ENCODE measurements at regions not wholly inside any gene's neighbourhood (a gene's known extent, or its start where the extent isn't known, plus 50 kb on each side); places are given as distances from the start of the nearest gene placed in this dataset.

DNA sequence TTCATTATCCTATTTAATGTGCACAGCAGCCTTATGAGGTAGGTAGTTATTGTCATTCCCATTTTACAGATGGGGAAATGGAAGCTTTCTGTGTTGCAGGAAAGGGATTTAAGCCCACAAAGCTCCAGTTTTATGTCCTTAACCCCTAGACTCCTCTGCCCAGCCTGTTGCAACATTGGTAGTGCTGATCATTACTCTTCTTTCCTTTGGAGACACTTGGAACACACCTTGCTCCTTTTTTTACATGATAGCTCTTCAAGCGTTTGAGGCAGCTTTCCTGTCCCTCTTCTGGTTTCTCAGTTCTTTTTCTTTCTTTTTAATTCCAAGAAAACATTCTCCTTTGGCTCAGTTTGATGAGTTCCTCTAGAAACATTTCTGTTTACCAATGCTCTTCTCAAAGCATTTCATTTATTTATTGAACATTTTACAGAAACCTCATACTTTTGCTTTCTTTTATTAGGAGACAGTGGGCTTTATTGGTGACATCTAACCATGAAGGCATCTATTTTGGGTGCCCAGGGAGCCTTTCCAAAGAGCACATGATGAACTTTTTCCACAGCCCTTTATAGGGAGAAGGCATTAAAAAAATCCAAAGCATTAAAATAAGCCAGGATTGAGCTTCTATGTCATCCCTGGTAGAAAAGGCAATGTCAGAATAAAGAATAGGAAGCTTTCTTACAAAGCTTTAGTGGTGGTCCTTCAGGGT lies 218.0 kb downstream of the TMEM38B start:
- H3K27ac Mint-ChIP-seq (ENCODE audit: unreplicated experiment): no peak overlapping the region
- no peak for TF ChIP-seq CTCF (IDR thresholded peaks at IDR 0.05; ENCODE audit: partially characterized antibody, unreplicated experiment)
- H3K4me1 Mint-ChIP-seq (ENCODE audit: low read depth, unreplicated experiment): peaks cover 5% of the 10 kb centered on the region
- H3K4me3 Mint-ChIP-seq (ENCODE audit: unreplicated experiment): no peak overlapping the region
- DNase-seq: no peak
- H3K36me3 Mint-ChIP-seq (ENCODE audit: unreplicated experiment): no peaks in the 10 kb centered on the region
- no peaks in the 10 kb centered on the region for H3K27me3 Mint-ChIP-seq (ENCODE audit: unreplicated experiment)
- peaks cover 2% of the 10 kb centered on the region for H3K9me3 Mint-ChIP-seq (ENCODE audit: unreplicated experiment)

- H3K27ac Mint-ChIP-seq (ENCODE audit: unreplicated experiment): no peak overlapping the region
- peaks cover 5% of the 10 kb centered on the region for H3K4me1 Mint-ChIP-seq (ENCODE audit: low read depth, unreplicated experiment)
- H3K27me3 Mint-ChIP-seq (ENCODE audit: unreplicated experiment): no peaks in the 10 kb centered on the region
- no peak overlapping the region for H3K4me3 Mint-ChIP-seq (ENCODE audit: unreplicated experiment)
- no peak for DNase-seq
- H3K36me3 Mint-ChIP-seq (ENCODE audit: unreplicated experiment): no peaks in the 10 kb centered on the region
- H3K9me3 Mint-ChIP-seq (ENCODE audit: unreplicated experiment): peaks cover 2% of the 10 kb centered on the region
- TF ChIP-seq CTCF (IDR thresholded peaks at IDR 0.05; ENCODE audit: partially characterized antibody, unreplicated experiment): no peak
These were observed 218.6 kb downstream of the TMEM38B start for GRCh38 chr9:105912863-105913516.

DNA sequence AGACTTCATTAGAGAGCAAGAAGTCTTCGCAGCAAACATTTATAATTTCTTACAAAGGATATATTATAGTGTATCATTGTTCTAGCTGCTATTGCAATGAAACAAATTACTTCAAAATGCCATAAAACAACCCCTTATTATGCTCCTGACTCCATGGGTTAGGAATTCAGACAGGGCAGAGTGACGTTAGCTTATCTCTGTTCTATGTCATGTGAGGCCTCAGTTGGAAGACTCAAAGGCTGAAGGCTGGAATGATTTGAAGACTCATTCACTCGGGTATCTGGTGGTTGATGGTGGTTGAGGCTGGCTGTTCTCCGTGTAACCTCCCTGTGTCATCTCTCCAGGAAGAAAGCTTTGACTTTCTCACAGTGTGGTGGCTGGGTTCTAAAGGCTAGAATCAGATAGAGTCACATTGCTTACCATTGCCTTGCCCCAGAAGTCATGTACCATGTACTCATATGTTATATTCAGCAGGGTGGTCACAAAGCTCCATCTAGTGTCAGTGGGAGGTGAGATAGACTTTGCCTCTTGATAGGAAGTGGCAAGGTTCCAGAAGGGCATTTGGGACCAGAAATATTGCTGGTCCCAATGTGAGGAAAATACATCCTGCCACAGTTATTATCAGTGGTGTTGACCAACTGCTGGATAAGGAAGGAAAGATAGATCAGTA lies 226.9 kb downstream of the TMEM38B start:
- TF ChIP-seq CTCF (IDR thresholded peaks at IDR 0.05; ENCODE audit: partially characterized antibody, unreplicated experiment): no peak
- no peak overlapping the region for H3K27ac Mint-ChIP-seq (ENCODE audit: unreplicated experiment)
- H3K27me3 Mint-ChIP-seq (ENCODE audit: unreplicated experiment): no peaks in the 10 kb centered on the region
- H3K36me3 Mint-ChIP-seq (ENCODE audit: unreplicated experiment): no peaks in the 10 kb centered on the region
- H3K4me1 Mint-ChIP-seq (ENCODE audit: low read depth, unreplicated experiment): no peaks in the 10 kb centered on the region
- no peaks in the 10 kb centered on the region for H3K9me3 Mint-ChIP-seq (ENCODE audit: unreplicated experiment)
- no peak for DNase-seq
- no peak overlapping the region for H3K4me3 Mint-ChIP-seq (ENCODE audit: unreplicated experiment)

DNA sequence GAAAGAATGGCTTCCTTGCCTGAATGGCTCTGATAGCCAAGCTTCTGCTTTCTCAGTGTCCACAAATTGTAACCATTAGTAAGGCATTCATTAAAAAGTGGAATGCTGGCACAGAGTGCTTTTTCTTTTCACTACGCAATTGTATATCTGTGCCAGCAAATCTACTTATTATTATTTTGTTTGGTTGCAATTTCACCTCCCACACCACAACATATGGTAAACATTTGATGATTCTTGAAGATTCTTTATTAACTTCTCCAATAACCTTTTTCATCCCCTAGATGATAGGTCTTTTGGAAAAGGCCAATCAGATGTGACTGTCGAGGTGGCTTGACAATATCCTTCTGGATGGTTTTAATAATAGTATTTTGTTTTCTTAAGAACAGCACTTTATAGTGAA lies 234.1 kb downstream of the TMEM38B start:
- no peak overlapping the region for H3K27ac Mint-ChIP-seq (ENCODE audit: unreplicated experiment)
- no peaks in the 10 kb centered on the region for H3K27me3 Mint-ChIP-seq (ENCODE audit: unreplicated experiment)
- H3K4me3 Mint-ChIP-seq (ENCODE audit: unreplicated experiment): no peak overlapping the region
- no peak for DNase-seq
- no peaks in the 10 kb centered on the region for H3K36me3 Mint-ChIP-seq (ENCODE audit: unreplicated experiment)
- no peaks in the 10 kb centered on the region for H3K4me1 Mint-ChIP-seq (ENCODE audit: low read depth, unreplicated experiment)
- no peak for TF ChIP-seq CTCF (IDR thresholded peaks at IDR 0.05; ENCODE audit: partially characterized antibody, unreplicated experiment)
- no peaks in the 10 kb centered on the region for H3K9me3 Mint-ChIP-seq (ENCODE audit: unreplicated experiment)

Measured in glutamatergic neuron (in vitro differentiated cells).